SK-N-SH treated with all-trans-retinoic acid at 6 μM for 48 hours (cell line): ENCODE measurements at regions not wholly inside any gene's neighbourhood (a gene's known extent, or its start where the extent isn't known, plus 50 kb on each side); places are given as distances from the start of the nearest gene placed in this dataset.

Experiments used
- ATAC-seq: fragments of 200-7000 bp; cut with Tn5 transposase; 3 replicates; pipeline ENCODE4 v1.9.1; 2020; ENCODE audit warnings: mild to moderate bottlenecking, moderate library complexity
- ARNTL ChIP-seq: fragments of 450-650 bp; formaldehyde crosslinking; IDR thresholded peaks from 2 replicates; pipeline ENCODE4 v1.5.0; 2020; ENCODE audit warnings: low read depth, mild to moderate bottlenecking, moderate library complexity, borderline replicate concordance
- BACH2 ChIP-seq: fragments of 250-450 bp; sonication (Bioruptor Pico); IDR thresholded peaks from 2 replicates; pipeline ENCODE4 v1.9.0; 2021; ENCODE audit warnings: mild to moderate bottlenecking, borderline replicate concordance
- CSDC2 ChIP-seq: fragments of 250-450 bp; sonication (Bioruptor Pico); IDR thresholded peaks from 2 replicates; pipeline ENCODE4 v1.5.0; 2020; ENCODE audit warnings: mild to moderate bottlenecking, moderate library complexity
- CSRNP3 ChIP-seq: fragments of 250-450 bp; sonication (Bioruptor Pico); IDR thresholded peaks from 2 replicates; pipeline ENCODE4 v1.5.1; 2021; ENCODE audit warnings: mild to moderate bottlenecking, moderate library complexity
- ESRRG ChIP-seq: fragments of 250-450 bp; sonication (Bioruptor Pico); IDR thresholded peaks from 2 replicates; pipeline ENCODE4 v1.6.1; 2021; ENCODE audit warnings: mild to moderate bottlenecking
- GLIS3 ChIP-seq: fragments of 250-450 bp; sonication (Bioruptor Pico); IDR thresholded peaks from 2 replicates; pipeline ENCODE4 v1.5.0; 2020; ENCODE audit warnings: mild to moderate bottlenecking, moderate library complexity
- ISL1 ChIP-seq: fragments of 250-450 bp; sonication (Bioruptor Pico); IDR thresholded peaks from 2 replicates; pipeline ENCODE4 v2.1.2; 2022; ENCODE audit warnings: mild to moderate bottlenecking, moderate library complexity
- OSR1 ChIP-seq: fragments of 250-450 bp; sonication (Bioruptor Pico); IDR thresholded peaks from 2 replicates; pipeline ENCODE4 v1.8.0; 2022; ENCODE audit warnings: moderate library complexity, mild to moderate bottlenecking, inconsistent platforms
- PATZ1 ChIP-seq: fragments of 250-450 bp; sonication (Bioruptor Pico); IDR thresholded peaks from 2 replicates; pipeline ENCODE4 v1.8.0; 2020; ENCODE audit warnings: mild to moderate bottlenecking, moderate library complexity, borderline replicate concordance
- POU6F1 ChIP-seq: fragments of 250-450 bp; sonication (Bioruptor Pico); IDR thresholded peaks from 2 replicates; pipeline ENCODE4 v1.8.0; 2021; ENCODE audit warnings: low read depth, mild to moderate bottlenecking, moderate library complexity, borderline replicate concordance
- PPARA ChIP-seq: fragments of 250-450 bp; sonication (Bioruptor Pico); IDR thresholded peaks from 2 replicates; pipeline ENCODE4 v1.5.0; 2020; ENCODE audit warnings: mild to moderate bottlenecking, borderline replicate concordance
- SNAI2 ChIP-seq: fragments of 250-450 bp; sonication (Bioruptor Pico); IDR thresholded peaks from 2 replicates; pipeline ENCODE4 v1.5.0; 2020; ENCODE audit warnings: mild to moderate bottlenecking, moderate library complexity
- TCF4 ChIP-seq: fragments of 250-450 bp; sonication (Bioruptor Pico); IDR thresholded peaks from 2 replicates; pipeline ENCODE4 v1.8.0; 2021; ENCODE audit warnings: mild to moderate bottlenecking, moderate library complexity, borderline replicate concordance
- TOX ChIP-seq: fragments of 250-450 bp; sonication (Bioruptor Pico); IDR thresholded peaks from 2 replicates; pipeline ENCODE4 v1.8.0; 2021; ENCODE audit warnings: mild to moderate bottlenecking, moderate library complexity, borderline replicate concordance
- ZC3H10 ChIP-seq: fragments of 250-450 bp; sonication (Bioruptor Pico); IDR thresholded peaks from 2 replicates; pipeline ENCODE4 v1.5.1; 2021; ENCODE audit warnings: mild to moderate bottlenecking, moderate library complexity
- ZFP3 ChIP-seq: fragments of 250-450 bp; sonication (Bioruptor Pico); IDR thresholded peaks from 2 replicates; pipeline ENCODE4 v1.5.0; 2020; ENCODE audit warnings: mild to moderate bottlenecking, moderate library complexity
- ZFP30 ChIP-seq: fragments of 450-650 bp; formaldehyde crosslinking; IDR thresholded peaks from 2 replicates; pipeline ENCODE4 v1.5.0; 2022; ENCODE audit warnings: mild to moderate bottlenecking, moderate library complexity
- ZNF565 ChIP-seq: fragments of 450-650 bp; formaldehyde crosslinking; conservative IDR thresholded peaks from 2 replicates; pipeline ENCODE4 v1.5.0; 2020; ENCODE audit warnings: low read depth, mild to moderate bottlenecking, moderate library complexity
- ZNF70 ChIP-seq: fragments of 450-650 bp; formaldehyde crosslinking; IDR thresholded peaks from 2 replicates; pipeline ENCODE4 v1.5.0; 2020; ENCODE audit warnings: mild to moderate bottlenecking, moderate library complexity
- ZNF8 ChIP-seq: fragments of 450-650 bp; formaldehyde crosslinking; IDR thresholded peaks from 2 replicates; pipeline ENCODE4 v1.5.0; 2020; ENCODE audit warnings: mild to moderate bottlenecking, moderate library complexity
- TF ChIP-seq, protein P1 (sequence below): fragments of 250-450 bp; sonication (Bioruptor Pico); IDR thresholded peaks from 2 replicates; pipeline ENCODE4 v1.5.1; 2020; ENCODE audit warnings: low read depth, mild to moderate bottlenecking, moderate library complexity
- TF ChIP-seq, protein P2 (sequence below): fragments of 250-450 bp; sonication (Bioruptor Pico); IDR thresholded peaks from 2 replicates; pipeline ENCODE4 v1.5.0; 2020; ENCODE audit warnings: mild to moderate bottlenecking, moderate library complexity

- TF ChIP-seq OSR1 (CRISPR knock-in tag), result no peak
- no peak for TF ChIP-seq ZNF565
- no peak for TF ChIP-seq TOX (CRISPR knock-in tag)
- TF ChIP-seq ZFP30 (CRISPR knock-in tag), result no peak
- no peak for TF ChIP-seq ESRRG
- no peak for TF ChIP-seq ISL1 (CRISPR knock-in tag)
- no peak for TF ChIP-seq PATZ1 (CRISPR knock-in tag)
- TF ChIP-seq ZFP3 (CRISPR knock-in tag), result no peak
- TF ChIP-seq, protein P1, sequence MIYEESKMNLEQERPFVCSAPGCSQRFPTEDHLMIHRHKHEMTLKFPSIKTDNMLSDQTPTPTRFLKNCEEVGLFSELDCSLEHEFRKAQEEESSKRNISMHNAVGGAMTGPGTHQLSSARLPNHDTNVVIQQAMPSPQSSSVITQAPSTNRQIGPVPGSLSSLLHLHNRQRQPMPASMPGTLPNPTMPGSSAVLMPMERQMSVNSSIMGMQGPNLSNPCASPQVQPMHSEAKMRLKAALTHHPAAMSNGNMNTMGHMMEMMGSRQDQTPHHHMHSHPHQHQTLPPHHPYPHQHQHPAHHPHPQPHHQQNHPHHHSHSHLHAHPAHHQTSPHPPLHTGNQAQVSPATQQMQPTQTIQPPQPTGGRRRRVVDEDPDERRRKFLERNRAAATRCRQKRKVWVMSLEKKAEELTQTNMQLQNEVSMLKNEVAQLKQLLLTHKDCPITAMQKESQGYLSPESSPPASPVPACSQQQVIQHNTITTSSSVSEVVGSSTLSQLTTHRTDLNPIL, result no peak
- TF ChIP-seq PPARA (CRISPR knock-in tag), result no peak
- TF ChIP-seq ZNF70 (CRISPR knock-in tag), result no peak
- no peak for TF ChIP-seq SNAI2
- ATAC-seq, result no peak
Measured at GRCh38 chr7:68542831-68543230, 1055.4 kb upstream of the AUTS2 start.

GRCh38 chr7:68544851-68545250, 1053.4 kb upstream of the AUTS2 start:
- no peak for ATAC-seq
- TF ChIP-seq CSRNP3 (CRISPR knock-in tag) (no peak), ZFP30 (CRISPR knock-in tag) (no peak), TCF4 (CRISPR knock-in tag) (no peak), CSDC2 (CRISPR knock-in tag) (no peak), POU6F1 (CRISPR knock-in tag) (no peak), PATZ1 (CRISPR knock-in tag) (no peak), ARNTL (CRISPR knock-in tag) (no peak), ZFP3 (CRISPR knock-in tag) (no peak), PPARA (CRISPR knock-in tag) (no peak), BACH2 (CRISPR knock-in tag) (no peak), ZNF8 (no peak)

DNA sequence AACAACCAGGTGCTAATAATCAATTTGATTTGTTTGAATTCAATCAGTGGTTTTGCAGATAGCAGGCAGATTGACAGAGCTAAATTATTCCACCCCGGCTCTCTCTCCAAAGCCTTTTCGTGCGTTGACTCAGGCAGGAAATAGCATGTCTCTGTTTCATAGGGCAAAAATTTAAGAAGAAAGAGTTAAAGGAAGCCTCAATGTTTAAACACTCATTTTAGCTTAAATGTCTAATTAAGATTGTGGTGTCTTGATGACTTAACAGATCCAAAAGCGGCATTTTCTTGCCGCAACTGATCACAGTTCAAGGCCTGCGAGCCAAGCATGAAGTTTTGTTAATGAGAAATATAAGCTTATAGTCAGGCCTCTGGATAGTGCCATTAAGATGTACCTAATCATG, 1051.1 kb upstream of the AUTS2 start:
- TF ChIP-seq ZNF70 (CRISPR knock-in tag) (no peak), BACH2 (CRISPR knock-in tag) (no peak), PPARA (CRISPR knock-in tag) (no peak), ZFP3 (CRISPR knock-in tag) (no peak), ZNF565 (no peak), OSR1 (CRISPR knock-in tag) (no peak), TOX (CRISPR knock-in tag) (no peak), TCF4 (CRISPR knock-in tag) (no peak), ISL1 (CRISPR knock-in tag) (no peak), POU6F1 (CRISPR knock-in tag) (no peak), CSDC2 (CRISPR knock-in tag) (no peak), ZFP30 (CRISPR knock-in tag) (no peak), GLIS3 (CRISPR knock-in tag) (no peak), ZNF8 (no peak), SNAI2 (no peak), ZC3H10 (CRISPR knock-in tag) (no peak)
- TF ChIP-seq, protein P2, sequence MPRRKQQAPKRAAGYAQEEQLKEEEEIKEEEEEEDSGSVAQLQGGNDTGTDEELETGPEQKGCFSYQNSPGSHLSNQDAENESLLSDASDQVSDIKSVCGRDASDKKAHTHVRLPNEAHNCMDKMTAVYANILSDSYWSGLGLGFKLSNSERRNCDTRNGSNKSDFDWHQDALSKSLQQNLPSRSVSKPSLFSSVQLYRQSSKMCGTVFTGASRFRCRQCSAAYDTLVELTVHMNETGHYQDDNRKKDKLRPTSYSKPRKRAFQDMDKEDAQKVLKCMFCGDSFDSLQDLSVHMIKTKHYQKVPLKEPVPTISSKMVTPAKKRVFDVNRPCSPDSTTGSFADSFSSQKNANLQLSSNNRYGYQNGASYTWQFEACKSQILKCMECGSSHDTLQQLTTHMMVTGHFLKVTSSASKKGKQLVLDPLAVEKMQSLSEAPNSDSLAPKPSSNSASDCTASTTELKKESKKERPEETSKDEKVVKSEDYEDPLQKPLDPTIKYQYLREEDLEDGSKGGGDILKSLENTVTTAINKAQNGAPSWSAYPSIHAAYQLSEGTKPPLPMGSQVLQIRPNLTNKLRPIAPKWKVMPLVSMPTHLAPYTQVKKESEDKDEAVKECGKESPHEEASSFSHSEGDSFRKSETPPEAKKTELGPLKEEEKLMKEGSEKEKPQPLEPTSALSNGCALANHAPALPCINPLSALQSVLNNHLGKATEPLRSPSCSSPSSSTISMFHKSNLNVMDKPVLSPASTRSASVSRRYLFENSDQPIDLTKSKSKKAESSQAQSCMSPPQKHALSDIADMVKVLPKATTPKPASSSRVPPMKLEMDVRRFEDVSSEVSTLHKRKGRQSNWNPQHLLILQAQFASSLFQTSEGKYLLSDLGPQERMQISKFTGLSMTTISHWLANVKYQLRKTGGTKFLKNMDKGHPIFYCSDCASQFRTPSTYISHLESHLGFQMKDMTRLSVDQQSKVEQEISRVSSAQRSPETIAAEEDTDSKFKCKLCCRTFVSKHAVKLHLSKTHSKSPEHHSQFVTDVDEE (CRISPR knock-in tag), result no peak
- TF ChIP-seq, protein P1, result no peak
- peak; percentile 49; the same call in 1 of the 3 replicates for ATAC-seq
